WERI-Rb-1 (cell line): ENCODE measurements at regions not wholly inside any gene's neighbourhood (a gene's known extent, or its start where the extent isn't known, plus 50 kb on each side); places are given as distances from the start of the nearest gene placed in this dataset.
"Not testable (repeated sequence)": the region's sequence is repeated elsewhere in the genome, so short reads cannot be mapped to it uniquely, and the experiment has no call there.

Experiments
- DNase-seq: peaks from one replicate; pipeline ENCODE4 v3.0.0-alpha.2; 2020
- H3K27ac ChIP-seq: fragments of 250-450 bp; sonication (Bioruptor Pico); 2 replicates; pipeline ENCODE4 v1.5.1; 2020; ENCODE audit warnings: mild to moderate bottlenecking, moderate library complexity
- H3K27me3 ChIP-seq: fragments of 250-450 bp; sonication (Bioruptor Pico); 2 replicates; pipeline ENCODE4 v1.5.1; 2021; ENCODE audit warnings: mild to moderate bottlenecking, low read depth, moderate library complexity; ENCODE audit not compliant: insufficient read depth, severe bottlenecking
- H3K36me3 ChIP-seq: fragments of 250-450 bp; sonication (Bioruptor Pico); 2 replicates; pipeline ENCODE4 v1.5.1; 2020; ENCODE audit warnings: mild to moderate bottlenecking, moderate library complexity
- H3K4me3 ChIP-seq: 2 replicates; pipeline ENCODE4 v1.5.1; 2011; ENCODE audit warnings: low read depth, mild to moderate bottlenecking, control low read depth, low read length
- H3K9me3 ChIP-seq: fragments of 250-450 bp; sonication (Bioruptor Pico); 2 replicates; pipeline ENCODE4 v1.5.1; 2021; ENCODE audit warnings: mild to moderate bottlenecking, moderate library complexity; ENCODE audit not compliant: severe bottlenecking
- TF ChIP-seq, protein P1 (sequence below): IDR thresholded peaks from 2 replicates; pipeline ENCODE4 v1.5.1; 2011; ENCODE audit warnings: low read depth, mild to moderate bottlenecking, control low read depth, inconsistent platforms, low read length

GRCh38 chr13:71210861-71211260 is 656.1 kb downstream of the DACH1 start:
- DNase-seq: no peak
- no peaks in the 10 kb centered on the region for H3K27me3 ChIP-seq
- H3K27ac ChIP-seq: no peak overlapping the region
- no peaks in the 10 kb centered on the region for H3K9me3 ChIP-seq
- no peaks in the 10 kb centered on the region for H3K36me3 ChIP-seq
- TF ChIP-seq, protein P1, sequence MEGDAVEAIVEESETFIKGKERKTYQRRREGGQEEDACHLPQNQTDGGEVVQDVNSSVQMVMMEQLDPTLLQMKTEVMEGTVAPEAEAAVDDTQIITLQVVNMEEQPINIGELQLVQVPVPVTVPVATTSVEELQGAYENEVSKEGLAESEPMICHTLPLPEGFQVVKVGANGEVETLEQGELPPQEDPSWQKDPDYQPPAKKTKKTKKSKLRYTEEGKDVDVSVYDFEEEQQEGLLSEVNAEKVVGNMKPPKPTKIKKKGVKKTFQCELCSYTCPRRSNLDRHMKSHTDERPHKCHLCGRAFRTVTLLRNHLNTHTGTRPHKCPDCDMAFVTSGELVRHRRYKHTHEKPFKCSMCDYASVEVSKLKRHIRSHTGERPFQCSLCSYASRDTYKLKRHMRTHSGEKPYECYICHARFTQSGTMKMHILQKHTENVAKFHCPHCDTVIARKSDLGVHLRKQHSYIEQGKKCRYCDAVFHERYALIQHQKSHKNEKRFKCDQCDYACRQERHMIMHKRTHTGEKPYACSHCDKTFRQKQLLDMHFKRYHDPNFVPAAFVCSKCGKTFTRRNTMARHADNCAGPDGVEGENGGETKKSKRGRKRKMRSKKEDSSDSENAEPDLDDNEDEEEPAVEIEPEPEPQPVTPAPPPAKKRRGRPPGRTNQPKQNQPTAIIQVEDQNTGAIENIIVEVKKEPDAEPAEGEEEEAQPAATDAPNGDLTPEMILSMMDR: no peak
- no peak overlapping the region for H3K4me3 ChIP-seq

- Histone ChIP-seq H3K36me3 (no peaks in the 10 kb centered on the region), H3K9me3 (no peaks in the 10 kb centered on the region), H3K4me3 (no peak overlapping the region), H3K27ac (no peak overlapping the region), H3K27me3 (no peaks in the 10 kb centered on the region)
- TF ChIP-seq, protein P1: no peak
- no peak for DNase-seq
Measured at GRCh38 chr13:71209217-71209616, 657.8 kb downstream of the DACH1 start.

GRCh38 chr13:71184583-71184982 is 682.4 kb downstream of the DACH1 start:
- H3K27ac ChIP-seq, H3K27me3 ChIP-seq, H3K9me3 ChIP-seq, H3K4me3 ChIP-seq, DNase-seq, H3K36me3 ChIP-seq: not testable (repeated sequence)

DNA sequence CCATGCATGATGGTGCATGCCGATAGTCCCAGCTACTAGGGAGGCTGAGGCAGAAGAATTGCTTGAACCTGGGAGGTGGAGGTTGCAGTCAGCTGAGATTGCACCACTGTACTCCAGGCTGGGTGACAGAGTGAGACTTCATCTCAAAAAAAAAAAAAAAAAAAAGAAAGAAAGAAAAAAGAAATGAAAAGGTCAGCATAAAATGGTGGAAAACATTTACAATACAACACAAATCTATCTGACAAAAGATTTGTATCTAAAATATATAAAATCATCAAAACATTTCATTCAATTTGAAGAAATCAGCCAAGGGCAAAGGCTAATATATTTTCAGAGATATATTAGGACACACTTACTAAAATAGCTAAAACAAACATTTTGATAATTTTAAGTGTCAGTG is 683.7 kb downstream of the DACH1 start:
- DNase-seq, H3K4me3 ChIP-seq, H3K27me3 ChIP-seq, H3K27ac ChIP-seq, H3K9me3 ChIP-seq, H3K36me3 ChIP-seq: not testable (repeated sequence)

- Histone ChIP-seq H3K27ac (no peak overlapping the region), H3K36me3 (no peaks in the 10 kb centered on the region), H3K9me3 (peaks cover 2% of the 10 kb centered on the region), H3K27me3 (no peaks in the 10 kb centered on the region), H3K4me3 (no peak overlapping the region)
- no peak for DNase-seq
- TF ChIP-seq, protein P1: no peak
Measured at GRCh38 chr13:71171740-71172139, 695.3 kb downstream of the DACH1 start.

DNA sequence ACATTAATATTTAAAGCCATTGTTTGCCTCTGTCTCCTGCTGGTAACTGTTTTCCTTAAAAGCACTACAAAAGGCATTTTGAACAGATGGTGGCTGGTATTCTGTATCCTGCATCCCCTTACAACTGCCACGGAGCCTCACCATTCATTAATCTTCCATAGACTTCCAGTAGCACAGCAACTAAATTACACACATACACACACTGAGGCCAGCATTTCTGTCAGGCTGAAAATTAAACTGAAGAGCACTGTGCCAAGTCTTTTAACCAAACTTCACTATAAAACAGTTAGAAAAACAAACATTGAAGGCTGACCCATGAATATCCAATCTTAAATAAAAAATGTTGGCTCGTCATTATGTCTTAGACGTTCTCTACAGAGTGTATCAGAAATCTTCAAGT is 697.8 kb downstream of the DACH1 start:
- TF ChIP-seq, protein P1: no peak
- H3K4me3 ChIP-seq: no peak overlapping the region
- peaks cover 2% of the 10 kb centered on the region for H3K9me3 ChIP-seq
- peak overlapping the region; percentile 41 for H3K27ac ChIP-seq
- H3K27me3 ChIP-seq: no peaks in the 10 kb centered on the region
- no peaks in the 10 kb centered on the region for H3K36me3 ChIP-seq
- peak; percentile 28 for DNase-seq

GRCh38 chr13:71156550-71156949 is 710.5 kb downstream of the DACH1 start:
- H3K27ac ChIP-seq: no peak overlapping the region
- no peaks in the 10 kb centered on the region for H3K9me3 ChIP-seq
- H3K27me3 ChIP-seq: no peaks in the 10 kb centered on the region
- no peak for DNase-seq
- H3K36me3 ChIP-seq: no peaks in the 10 kb centered on the region
- H3K4me3 ChIP-seq: no peak overlapping the region
- TF ChIP-seq, protein P1: no peak
